Thymus (tissue), 11 donors: ENCODE measurements at regions not wholly inside any gene's neighbourhood (a gene's known extent, or its start where the extent isn't known, plus 50 kb on each side); places are given as distances from the start of the nearest gene placed in this dataset.

ENCODE experiments used
- DNase-seq, 9 donors: peaks; one replicate each; pipeline ENCODE4 v3.0.0-alpha.2; 2013; ENCODE audit warnings: low spot score in 9 of 9, low read depth in 6 of 9, missing footprints in 1 of 9
- H3K27ac ChIP-seq, 2 donors: one replicate each; pipeline ENCODE4 v1.5.1; 2013; ENCODE audit warnings: control low read depth in 1 of 2, low read depth in 1 of 2, low read length in 1 of 2, mild to moderate bottlenecking in 1 of 2, moderate library complexity in 1 of 2
- H3K27me3 ChIP-seq, 2 donors: one replicate each; pipeline ENCODE4 v1.5.1; 2013; ENCODE audit warnings: low read length in 1 of 2; ENCODE audit not compliant: control insufficient read depth in 2 of 2, insufficient read depth in 1 of 2
- H3K36me3 ChIP-seq, 2 donors: one replicate each; pipeline ENCODE4 v1.5.1; 2013; ENCODE audit warnings: low read length in 1 of 2, mild to moderate bottlenecking in 1 of 2, moderate library complexity in 1 of 2; ENCODE audit not compliant: control insufficient read depth in 2 of 2, insufficient read depth in 2 of 2
- H3K4me1 ChIP-seq, 2 donors: one replicate each; pipeline ENCODE4 v1.5.1; 2013; ENCODE audit warnings: low read length in 2 of 2; ENCODE audit not compliant: control insufficient read depth in 2 of 2, insufficient read depth in 2 of 2
- H3K4me3 ChIP-seq, 2 donors: one replicate each; pipeline ENCODE4 v1.5.1; 2013; ENCODE audit warnings: low read length in 2 of 2, control low read depth in 1 of 2, mild to moderate bottlenecking in 1 of 2
- H3K9me3 ChIP-seq, 2 donors: one replicate each; pipeline ENCODE4 v1.5.1; 2013; ENCODE audit warnings: low read length in 1 of 2, mild to moderate bottlenecking in 1 of 2; ENCODE audit not compliant: control insufficient read depth in 2 of 2, insufficient read depth in 1 of 2
- WGBS: extraction: QIAGEN DNeasy Blood & Tissue Kit; methylation state at CpG from one replicate; pipeline ENCODE4 v1.1.7; 2013; 5-methylcytosine and 5-hydroxymethylcytosine counted together
- donor health status: healthy.

GRCh38 chr5:68468322-68468721, 252.8 kb downstream of the PIK3R1 start:
- Histone ChIP-seq H3K9me3 (no peaks in the 10 kb centered on the region), H3K4me3 (no peak overlapping the region), H3K36me3 (no peaks in the 10 kb centered on the region), H3K4me1 (peaks cover 9 to 17% of the 10 kb centered on the region in 2 donors), H3K27me3 (no peaks in the 10 kb centered on the region), H3K27ac (no peak overlapping the region)
- no peak for DNase-seq
- 97% methylated on average over 4 of the region's 4 CpGs for WGBS

- no peak for DNase-seq
- Histone ChIP-seq H3K27ac (no peak overlapping the region), H3K4me3 (no peak overlapping the region), H3K9me3 (no peaks in the 10 kb centered on the region), H3K4me1 (no peaks in the 10 kb centered on the region), H3K27me3 (no peaks in the 10 kb centered on the region), H3K36me3 (no peaks in the 10 kb centered on the region)
- WGBS: 99% methylated on average over 7 of the region's 7 CpGs
Measured at GRCh38 chr5:68475476-68475983, 260.0 kb downstream of the PIK3R1 start.

GRCh38 chr5:68476854-68477253, 261.3 kb downstream of the PIK3R1 start:
- Histone ChIP-seq H3K36me3 (no peaks in the 10 kb centered on the region), H3K27me3 (no peaks in the 10 kb centered on the region), H3K4me3 (no peak overlapping the region), H3K9me3 (no peaks in the 10 kb centered on the region), H3K4me1 (no peaks in the 10 kb centered on the region), H3K27ac (no peak overlapping the region)
- no peak for DNase-seq
- 94% methylated on average over 3 of the region's 3 CpGs for WGBS

- Histone ChIP-seq H3K4me1 (peaks cover 0 to 4% of the 10 kb centered on the region in 2 donors), H3K9me3 (no peaks in the 10 kb centered on the region), H3K27me3 (no peaks in the 10 kb centered on the region), H3K27ac (no peak overlapping the region), H3K36me3 (no peaks in the 10 kb centered on the region), H3K4me3 (no peak overlapping the region)
- no peak for DNase-seq
- 96% methylated on average over 2 of the region's 2 CpGs for WGBS
Measured at GRCh38 chr5:68478301-68479095, 262.9 kb downstream of the PIK3R1 start.

- Histone ChIP-seq H3K36me3 (no peaks in the 10 kb centered on the region), H3K27me3 (no peaks in the 10 kb centered on the region), H3K4me1 (peaks cover 0 to 4% of the 10 kb centered on the region in 2 donors), H3K27ac (no peak overlapping the region), H3K9me3 (no peaks in the 10 kb centered on the region), H3K4me3 (no peak overlapping the region)
- WGBS: 93% methylated on average over 2 of the region's 2 CpGs
- no peak for DNase-seq
Measured at GRCh38 chr5:68479524-68479923, 264.0 kb downstream of the PIK3R1 start.

- Histone ChIP-seq H3K4me3 (no peak overlapping the region), H3K27ac (no peak overlapping the region), H3K4me1 (peaks cover 0 to 4% of the 10 kb centered on the region in 2 donors), H3K36me3 (no peaks in the 10 kb centered on the region), H3K9me3 (no peaks in the 10 kb centered on the region), H3K27me3 (no peaks in the 10 kb centered on the region)
- 98% methylated on average over 4 of the region's 4 CpGs for WGBS
- no peak for DNase-seq
Measured at GRCh38 chr5:68480335-68480940, 264.9 kb downstream of the PIK3R1 start.

- DNase-seq: no peak
Measured at GRCh38 chr5:68482199-68482598, 266.6 kb downstream of the PIK3R1 start.

GRCh38 chr5:68484307-68485068, 268.9 kb downstream of the PIK3R1 start:
- 97% methylated on average over 4 of the region's 4 CpGs for WGBS
- H3K36me3 ChIP-seq: no peaks in the 10 kb centered on the region
- H3K4me3 ChIP-seq: no peak overlapping the region
- no peaks in the 10 kb centered on the region for H3K9me3 ChIP-seq
- no peaks in the 10 kb centered on the region for H3K27me3 ChIP-seq
- H3K27ac ChIP-seq: no peak overlapping the region
- H3K4me1 ChIP-seq: peaks cover 0 to 4% of the 10 kb centered on the region in 2 donors
- no peak for DNase-seq

More at GRCh38 chr5:68482199-68482598, 266.6 kb downstream of the PIK3R1 start:
- H3K4me1 ChIP-seq: peaks cover 0 to 4% of the 10 kb centered on the region in 2 donors
- H3K9me3 ChIP-seq: no peaks in the 10 kb centered on the region
- whole genome bisulfite sequencing: 94% methylated on average over 2 of the region's 2 CpGs
- no peaks in the 10 kb centered on the region for H3K36me3 ChIP-seq
- H3K4me3 ChIP-seq: no peak overlapping the region
- H3K27me3 ChIP-seq: no peaks in the 10 kb centered on the region
- H3K27ac ChIP-seq: no peak overlapping the region

- H3K36me3 ChIP-seq: no peaks in the 10 kb centered on the region
- H3K27me3 ChIP-seq: no peaks in the 10 kb centered on the region
- WGBS: 97% methylated on average over 1 of the region's 1 CpG
- no peaks in the 10 kb centered on the region for H3K9me3 ChIP-seq
- H3K4me1 ChIP-seq: no peaks in the 10 kb centered on the region
- no peak for DNase-seq
- H3K27ac ChIP-seq: no peak overlapping the region
- no peak overlapping the region for H3K4me3 ChIP-seq
Measured at GRCh38 chr5:68489556-68489955, 274.0 kb downstream of the PIK3R1 start.
